DOHH2 (cell line): ENCODE measurements at regions not wholly inside any gene's neighbourhood (a gene's known extent, or its start where the extent isn't known, plus 50 kb on each side); places are given as distances from the start of the nearest gene placed in this dataset.

ENCODE experiments used
- CTCF ChIP-seq: fragments of 200-600 bp; sonication (generic); IDR thresholded peaks from one replicate; pipeline ENCODE4 v1.5.1; 2014; ENCODE audit warnings: antibody characterized with exemption, mild to moderate bottlenecking, low read depth, low read length; ENCODE audit not compliant: poor library complexity, severe bottlenecking
- EZH2phosphoT487 ChIP-seq: fragments of 200-600 bp; sonication (generic); IDR thresholded peaks from 2 replicates; pipeline ENCODE4 v1.6.1; 2017; ENCODE audit warnings: borderline replicate concordance, mild to moderate bottlenecking, antibody characterized with exemption, low read length, moderate library complexity, mixed read lengths

- TF ChIP-seq CTCF (no peak), EZH2phosphoT487 (no peak)
These were observed 95.1 kb upstream of the NRXN3 start for GRCh38 chr14:78075033-78075432.
